SH-SY5Y (cell line): ENCODE measurements at regions not wholly inside any gene's neighbourhood (a gene's known extent, or its start where the extent isn't known, plus 50 kb on each side); places are given as distances from the start of the nearest gene placed in this dataset.

Experiments used
- GATA2 ChIP-seq: IDR thresholded peaks from 2 replicates; pipeline ENCODE4 v1.6.1; 2011; ENCODE audit warnings: mild to moderate bottlenecking, low read depth, low read length
- GATA3 ChIP-seq: IDR thresholded peaks from 2 replicates; pipeline ENCODE4 v1.6.1; 2011; ENCODE audit warnings: low read depth, mild to moderate bottlenecking, low read length, moderate library complexity

GRCh38 chr2:122167515-122167914 is 412.1 kb downstream of the TSN start:
- TF ChIP-seq GATA3, result no peak
- TF ChIP-seq GATA2, result no peak
